K562 (cell line): ENCODE measurements at regions not wholly inside any gene's neighbourhood (a gene's known extent, or its start where the extent isn't known, plus 50 kb on each side); places are given as distances from the start of the nearest gene placed in this dataset.

ENCODE experiments used
- ATAC-seq: fragments of 200-7000 bp; cut with Tn5 transposase; 3 replicates; pipeline ENCODE4 v1.9.1; 2020; ENCODE audit warnings: moderate library complexity
- BruUV-seq: library from RNA; stranded (reverse); fragments of 400-500 nt; replicated peaks from 2 replicates; lab custom pipeline; 2021; lab: Mats Ljungman, UMichigan
- CTCF ChIA-PET: fragments of 300-600 bp; formaldehyde crosslinking; extraction: SDS; loops from one replicate; lab custom pipeline; 2021; ENCODE audit warnings: low intra/inter-chr PET ratio; lab: Yijun Ruan, JAX
- POLR2A ChIA-PET: fragments of 300-600, 350-650 bp; sonication (Branson Sonifier 250); formaldehyde crosslinking; extraction: SDS; loops from one replicate; lab custom pipeline; 2021; ENCODE audit warnings: antibody characterized with exemption, inconsistent platforms; lab: Yijun Ruan, JAX
- DNase-seq, 4 experiments: peaks; one replicate each; pipeline versions ENCODE4 v3.0.0 to v3.0.0-alpha.2; 2011 to 2018; ENCODE audit warnings: low spot score in 3 of 4, mixed read lengths in 3 of 4; ENCODE audit errors: extremely low read depth in 1 of 4
- FAIRE-seq: peaks from 2 replicates; lab custom pipeline; 2011; peaks lifted over from hg19 to GRCh38; lab: Jason Lieb, UNC
- H2AFZ ChIP-seq: 2 replicates; pipeline ENCODE4 v1.6.0; 2011; ENCODE audit warnings: low read depth, low read length, control low read depth, inconsistent platforms
- H3K27ac ChIP-seq: fragments of 200-600 bp; 3 replicates; pipeline ENCODE4 v1.8.0; 2011; ENCODE audit warnings: low read depth, mild to moderate bottlenecking, control low read depth, inconsistent platforms, low read length, moderate library complexity, mixed read lengths; ENCODE audit errors: extremely low read depth
- H3K27me3 ChIP-seq, 2 experiments: fragments of 300-600 bp in 1 of 2; 2 replicates in 1 of 2; 3 replicates in 1 of 2; pipeline versions ENCODE4 v1.6.0 to v1.8.0; 2011; ENCODE audit warnings: inconsistent platforms in 2 of 2, low read length in 2 of 2, mild to moderate bottlenecking in 1 of 2, mixed read lengths in 1 of 2, moderate library complexity in 1 of 2; ENCODE audit not compliant: control insufficient read depth in 2 of 2, insufficient read depth in 2 of 2
- H3K36me3 ChIP-seq: fragments of 300-600 bp; 3 replicates; pipeline ENCODE4 v1.8.0; 2011; ENCODE audit warnings: mild to moderate bottlenecking, low read length, inconsistent platforms; ENCODE audit not compliant: control insufficient read depth, insufficient read depth
- H3K4me1 ChIP-seq, 2 experiments: fragments of 200-600 bp in 1 of 2; replicated peaks in 1 of 2; 2 replicates in 1 of 2; 3 replicates in 1 of 2; pipeline versions ENCODE4 v1.5.1 to v1.8.0; 2011; ENCODE audit warnings: inconsistent platforms in 2 of 2, low read length in 2 of 2, mild to moderate bottlenecking in 1 of 2, mixed read lengths in 1 of 2, moderate library complexity in 1 of 2; ENCODE audit not compliant: control insufficient read depth in 2 of 2, insufficient read depth in 2 of 2
- H3K4me2 ChIP-seq: 2 replicates; pipeline ENCODE4 v1.6.1; 2011; ENCODE audit warnings: low read length, control low read depth, inconsistent platforms, mixed read lengths; ENCODE audit not compliant: insufficient read depth
- H3K4me3 ChIP-seq: fragments of 200-600 bp; sonication (generic), shearing (Covaris generic); 2 replicates; pipeline ENCODE4 v1.5.1; 2016; ENCODE audit warnings: control low read depth, inconsistent platforms
- H3K79me2 ChIP-seq: fragments of 200-600 bp; 3 replicates; pipeline ENCODE4 v1.8.0; 2011; ENCODE audit warnings: low read length, inconsistent platforms; ENCODE audit not compliant: control insufficient read depth, insufficient read depth
- H3K9ac ChIP-seq, 2 experiments: 2 replicates each; pipeline versions ENCODE4 v1.6.0 to v1.6.1; 2011; ENCODE audit warnings: low read depth in 2 of 2, low read length in 2 of 2, control low read depth in 1 of 2, inconsistent platforms in 1 of 2, mild to moderate bottlenecking in 1 of 2, mixed read lengths in 1 of 2; ENCODE audit not compliant: insufficient read depth in 1 of 2
- H3K9me1 ChIP-seq: one replicate; pipeline ENCODE4 v1.6.0; 2011; ENCODE audit warnings: inconsistent platforms, mild to moderate bottlenecking, low read length, moderate library complexity; ENCODE audit not compliant: control insufficient read depth, insufficient read depth
- H3K9me3 ChIP-seq: replicated peaks from 2 replicates; pipeline ENCODE4 v1.5.1; 2011; ENCODE audit warnings: low read depth, low read length, inconsistent platforms; ENCODE audit not compliant: control insufficient read depth, insufficient read depth
- H4K20me1 ChIP-seq: replicated peaks from 2 replicates; pipeline ENCODE4 v1.6.1; 2011; ENCODE audit warnings: low read length, inconsistent platforms, mixed read lengths; ENCODE audit not compliant: control insufficient read depth, insufficient read depth
- CBFA2T2 ChIP-seq: fragments of 450-650 bp; conservative IDR thresholded peaks from 2 replicates; pipeline ENCODE4 v1.6.1; 2017; ENCODE audit warnings: mild to moderate bottlenecking
- CTBP1 ChIP-seq: fragments of 450-650 bp; IDR thresholded peaks from 2 replicates; pipeline ENCODE4 v1.6.1; 2016; ENCODE audit warnings: borderline replicate concordance
- HMG20B ChIP-seq: fragments of 250-450 bp; sonication (Bioruptor Pico); IDR thresholded peaks from 2 replicates; pipeline ENCODE4 v1.5.0; 2021; ENCODE audit warnings: mild to moderate bottlenecking
- NFIC ChIP-seq: fragments of 450-650 bp; IDR thresholded peaks from 2 replicates; pipeline ENCODE4 v1.6.1; 2017; ENCODE audit warnings: mild to moderate bottlenecking, inconsistent platforms
- PHF8 ChIP-seq: fragments of 200-600 bp; sonication (generic); IDR thresholded peaks from 2 replicates; pipeline ENCODE4 v1.6.1; 2012; ENCODE audit warnings: mixed run types, mild to moderate bottlenecking, inconsistent platforms, low read length, moderate library complexity, borderline replicate concordance
- RAD51 ChIP-seq: fragments of 450-650 bp; IDR thresholded peaks from 2 replicates; pipeline ENCODE4 v1.7.1; 2016; ENCODE audit warnings: low read depth, mild to moderate bottlenecking, borderline replicate concordance
- SMC3 ChIP-seq: conservative IDR thresholded peaks from 2 replicates; pipeline ENCODE4 v1.6.1; 2011; ENCODE audit warnings: low read depth, low read length, improper control_type of control experiment; ENCODE audit not compliant: insufficient read depth
- TFE3 ChIP-seq: fragments of 450-650 bp; formaldehyde crosslinking; IDR thresholded peaks from 2 replicates; pipeline ENCODE4 v1.4.0; 2020; ENCODE audit warnings: mild to moderate bottlenecking, mixed read lengths
- TOE1 ChIP-seq, 2 experiments: fragments of 450-650 bp in 1 of 2; sonication (generic) in 1 of 2; formaldehyde crosslinking in 1 of 2; IDR thresholded peaks; 2 replicates each; pipeline versions ENCODE4 v1.7.1 to v1.8.0; 2016 to 2022; ENCODE audit warnings: borderline replicate concordance in 2 of 2, mild to moderate bottlenecking in 2 of 2, antibody characterized with exemption in 1 of 2, inconsistent platforms in 1 of 2, low read depth in 1 of 2, missing genetic modification reagents in 1 of 2, moderate library complexity in 1 of 2
- USF2 ChIP-seq: sonication (generic); formaldehyde crosslinking; IDR thresholded peaks from 2 replicates; pipeline ENCODE4 v1.5.0; 2020; ENCODE audit warnings: missing genetic modification reagents
- WGBS: fragments of 100-300 bp; shearing (Covaris generic); methylation state at CpG from one replicate; pipeline ENCODE4 v1.1.6; 2016; ENCODE audit warnings: low coverage, mixed read lengths; ENCODE audit not compliant: insufficient coverage; ENCODE audit errors: missing lambda C conversion rate; 5-methylcytosine and 5-hydroxymethylcytosine counted together
- in situ Hi-C: fragments of 300-500 bp; cut with MboI; formaldehyde crosslinking; loops from 4 replicates; pipeline ENCODE4 v1.15.0; 2018; ENCODE audit warnings: inconsistent platforms, mixed read lengths
- intact Hi-C: fragments of 100-400 bp; cut with micrococcal nuclease; formaldehyde crosslinking; loops from 2 replicates; pipeline ENCODE4 v1.14.2; 2022

- Histone ChIP-seq H3K27ac (no peak overlapping the region), H3K9me3 (no peaks in the 10 kb centered on the region), H3K79me2 (no peaks in the 10 kb centered on the region), H3K9me1 (no peaks in the 10 kb centered on the region), H4K20me1 (no peaks in the 10 kb centered on the region), H3K4me3 (no peak overlapping the region), H3K9ac (no peak overlapping the region), H3K4me1 (no peaks in the 10 kb centered on the region; a peak in 1 of 5 replicates), H3K36me3 (no peaks in the 10 kb centered on the region), H2AFZ (no peak overlapping the region), H3K4me2 (no peak overlapping the region), H3K27me3 (peaks cover 14 to 57% of the 10 kb centered on the region in 2 experiments)
- no peak for DNase-seq
- intact Hi-C loops: no loop called here
- in situ Hi-C loops: no loop called here
- 6% methylated on average over 6 of the region's 6 CpGs for WGBS
- ChIA-PET POLR2A (interaction anchor here (1.0 kb wide), 1 partner anchor 12 kb away, joined by 3 read pairs; no protein-coding TSS in a partner anchor), CTCF (no interaction called here)
- no peak for FAIRE-seq
- peak; percentile 56 for TF ChIP-seq USF2 (CRISPR knock-in tag)
- no peak for TF ChIP-seq HMG20B
- TF ChIP-seq PHF8: peak; percentile 12; the same call in 1 of the 2 replicates
- TF ChIP-seq RAD51: peak; percentile 82
- peak; percentile 58; the same call in 1 of the 2 replicates for TF ChIP-seq TOE1 (IDR thresholded peaks at IDR 0.05; ENCODE audit: borderline replicate concordance)
- no peak for TF ChIP-seq TOE1 (CRISPR knock-in tag; IDR thresholded peaks at IDR 0.05; ENCODE audit: borderline replicate concordance, low read depth)
- peak; percentile 93 for TF ChIP-seq TFE3 (CRISPR knock-in tag)
- TF ChIP-seq NFIC: peak; percentile 36
- no peak for TF ChIP-seq SMC3
- TF ChIP-seq CBFA2T2: peak; percentile 36
- peak; percentile 29; the same call in 1 of the 2 replicates for TF ChIP-seq CTBP1
- ATAC-seq: no peak
- BruUV-seq: no TSS peak
Measured at GRCh38 chr11:76292583-76293188, 86.4 kb upstream of the WNT11 start.
